ENCODE measurements at regions not wholly inside any gene's neighbourhood (a gene's known extent, or its start where the extent isn't known, plus 50 kb on each side); places are given as distances from the start of the nearest gene placed in this dataset.

DNA sequence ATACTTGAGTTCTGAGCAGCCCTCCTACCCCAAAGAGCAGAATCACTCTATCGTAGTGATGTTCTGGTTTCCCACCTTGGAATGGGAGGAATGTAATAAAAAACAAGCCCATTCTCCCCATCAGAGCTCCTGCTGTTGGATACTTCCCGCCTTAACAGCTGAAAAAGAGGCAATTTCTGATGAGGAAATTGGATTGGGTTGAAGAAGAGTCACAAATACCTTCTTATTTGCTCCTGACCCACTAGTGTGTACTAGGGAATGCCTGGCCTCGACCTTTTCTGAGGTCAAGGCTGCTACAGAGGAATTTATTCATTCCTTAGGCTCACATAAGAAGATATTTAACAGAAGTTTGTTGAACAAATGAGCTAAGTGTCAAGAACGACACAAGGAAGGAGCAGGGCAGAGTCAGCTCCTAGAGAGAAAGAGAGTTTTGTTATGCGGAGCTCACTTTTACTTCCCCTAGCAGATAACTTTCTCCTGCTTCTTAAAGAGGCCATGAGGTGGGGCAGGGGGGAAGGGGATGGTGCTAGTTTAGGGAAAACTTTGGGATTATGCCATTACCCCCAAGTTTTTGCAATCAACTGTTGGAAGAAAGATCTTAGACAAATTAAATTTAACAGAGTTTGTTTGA, 273.8 kb upstream of the CLNK start:
- ChIA-PET POLR2A (no interaction called here), CTCF (no interaction called here)

DNA sequence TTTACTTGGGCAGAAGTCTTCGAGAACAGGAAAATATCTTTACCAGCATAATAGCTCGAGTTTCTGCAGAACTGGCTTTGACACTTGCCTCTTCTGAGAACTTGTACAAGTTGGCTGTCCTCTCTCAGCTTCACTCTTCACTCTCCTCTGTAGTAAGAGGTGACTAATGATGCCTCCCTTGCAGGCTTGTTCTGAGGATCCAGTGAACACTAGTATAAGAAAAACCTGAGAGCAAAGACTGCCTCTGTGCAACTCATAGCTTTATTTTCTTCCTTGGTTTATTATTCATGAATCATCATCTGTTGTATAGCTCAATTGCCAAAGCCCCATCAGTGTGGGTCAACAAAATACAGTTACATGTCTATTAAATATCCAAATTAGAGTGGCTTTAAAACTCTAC, 266.7 kb upstream of the CLNK start:
- CTCF ChIA-PET: no interaction called here
- POLR2A ChIA-PET: no interaction called here

GRCh38 chr4:10949039-10949733, 264.6 kb upstream of the CLNK start:
- POLR2A ChIA-PET: no interaction called here
- CTCF ChIA-PET: no interaction called here

DNA sequence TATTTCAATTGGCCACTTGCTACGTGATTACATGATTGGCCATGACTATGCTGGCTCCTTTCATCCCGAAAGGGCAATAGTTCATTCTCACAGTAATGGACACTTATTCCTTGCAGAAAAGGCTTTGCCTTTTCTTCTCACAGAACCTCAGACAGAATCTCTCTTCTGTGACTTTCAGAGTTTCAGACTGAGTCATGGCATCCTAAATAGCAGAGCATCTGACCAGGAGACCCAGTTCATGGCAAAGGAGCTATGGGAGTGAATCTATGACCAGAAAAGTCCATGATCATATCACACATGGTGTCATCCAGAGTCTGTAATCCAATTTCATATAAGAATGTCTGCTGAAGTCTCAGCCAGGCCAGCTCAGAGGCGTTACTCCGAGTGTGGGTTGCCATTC, 263.3 kb upstream of the CLNK start:
- CTCF ChIA-PET: no interaction called here
- POLR2A ChIA-PET: no interaction called here

- ChIA-PET POLR2A (no interaction called here), CTCF (no interaction called here)
Measured at GRCh38 chr4:10944321-10944720, 259.8 kb upstream of the CLNK start.

GRCh38 chr4:10942156-10942555, 257.6 kb upstream of the CLNK start:
- ChIA-PET POLR2A (no interaction called here), CTCF (no interaction called here)

- POLR2A ChIA-PET: no interaction called here
- CTCF ChIA-PET: no interaction called here
Measured at GRCh38 chr4:10929818-10930217, 245.2 kb upstream of the CLNK start.

DNA sequence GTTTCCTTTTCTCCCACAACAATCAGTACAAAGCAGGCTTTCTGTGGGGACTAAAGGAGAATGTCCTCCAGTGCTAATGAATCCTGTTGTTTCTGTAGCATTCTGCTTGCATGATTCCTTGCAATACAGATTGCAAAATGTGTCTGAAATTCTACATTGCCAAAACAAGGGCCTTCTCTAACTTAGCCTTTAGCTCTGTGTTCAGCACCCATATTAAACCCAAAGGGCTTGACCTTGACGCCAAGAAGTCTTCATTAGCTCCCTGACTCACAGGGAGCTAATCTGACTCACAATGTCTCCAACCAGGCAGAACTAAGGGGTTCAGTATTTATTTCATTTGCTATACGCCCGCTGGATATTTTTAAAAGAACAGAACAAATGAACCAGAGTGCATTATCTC, 241.4 kb upstream of the CLNK start:
- CTCF ChIA-PET: no interaction called here

DNA sequence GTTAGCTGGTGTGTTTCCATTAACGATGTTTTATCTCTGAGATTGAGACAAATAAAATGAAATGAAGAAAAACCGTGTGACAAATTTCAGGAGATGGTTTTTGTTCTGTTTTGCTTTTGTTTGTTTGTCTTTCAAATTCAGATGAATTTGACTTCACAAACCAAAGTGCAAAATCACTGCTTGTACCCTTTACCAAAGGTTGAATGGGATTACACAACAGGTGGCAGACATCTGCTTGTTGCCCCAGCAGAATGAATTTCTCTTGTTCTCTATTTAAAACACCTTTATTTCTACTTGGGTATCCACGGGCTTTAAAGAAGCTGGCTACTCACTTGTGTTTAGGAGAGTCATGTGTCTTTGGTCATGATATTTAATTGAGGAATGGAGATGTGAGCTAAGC, 239.7 kb upstream of the CLNK start:
- ChIA-PET CTCF (no interaction called here), POLR2A (no interaction called here)

More for the DNA sequence above, 241.4 kb upstream of the CLNK start:
- POLR2A ChIA-PET: no interaction called here

DNA sequence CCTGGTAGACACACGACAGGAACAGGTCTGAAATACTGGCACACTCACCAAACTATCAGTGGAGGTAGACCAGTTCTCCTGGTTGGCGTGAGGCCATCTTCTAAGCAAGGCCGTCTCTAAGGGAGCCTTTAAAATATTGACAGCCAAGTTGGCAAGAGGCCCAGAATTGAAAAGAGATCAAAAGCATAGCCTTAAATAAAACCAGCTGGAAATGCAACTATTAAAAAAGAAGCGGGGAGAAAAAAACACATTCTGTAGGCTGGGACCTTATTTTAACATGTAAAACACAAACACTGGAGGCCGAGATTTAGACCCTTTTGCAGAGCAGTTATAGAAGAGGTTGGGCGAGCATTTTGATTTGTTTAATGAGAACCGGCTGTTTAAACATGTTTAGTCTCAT, 233.0 kb upstream of the CLNK start:
- POLR2A ChIA-PET: no interaction called here
- CTCF ChIA-PET: no interaction called here

- POLR2A ChIA-PET: no interaction called here
Measured at GRCh38 chr4:10898072-10898471, 213.5 kb upstream of the CLNK start.

GRCh38 chr4:10897076-10897475, 212.5 kb upstream of the CLNK start:
- POLR2A ChIA-PET: no interaction called here
- CTCF ChIA-PET: no interaction called here

More at GRCh38 chr4:10898072-10898471, 213.5 kb upstream of the CLNK start:
- CTCF ChIA-PET: no interaction called here

DNA sequence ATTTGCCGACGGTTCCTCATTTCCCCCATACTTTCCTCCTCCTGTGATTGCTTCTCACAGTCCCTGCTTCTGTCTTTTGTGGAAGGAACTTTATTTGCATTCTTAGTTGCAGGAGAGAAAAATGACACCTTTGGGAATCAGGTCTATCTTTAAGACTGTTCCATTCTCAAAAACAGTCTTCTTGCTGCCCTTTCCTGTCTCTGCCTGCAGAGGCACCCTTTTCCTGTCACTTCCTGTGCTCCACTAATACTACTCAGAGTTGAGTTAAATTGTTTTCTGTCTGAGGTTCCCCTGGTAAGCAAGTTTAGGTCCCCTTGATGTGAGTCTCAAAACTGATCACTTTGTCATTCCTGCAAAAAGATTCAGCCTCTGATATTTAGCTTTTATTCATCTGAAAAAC, 208.8 kb upstream of the CLNK start:
- CTCF ChIA-PET: no interaction called here
- POLR2A ChIA-PET: no interaction called here

DNA sequence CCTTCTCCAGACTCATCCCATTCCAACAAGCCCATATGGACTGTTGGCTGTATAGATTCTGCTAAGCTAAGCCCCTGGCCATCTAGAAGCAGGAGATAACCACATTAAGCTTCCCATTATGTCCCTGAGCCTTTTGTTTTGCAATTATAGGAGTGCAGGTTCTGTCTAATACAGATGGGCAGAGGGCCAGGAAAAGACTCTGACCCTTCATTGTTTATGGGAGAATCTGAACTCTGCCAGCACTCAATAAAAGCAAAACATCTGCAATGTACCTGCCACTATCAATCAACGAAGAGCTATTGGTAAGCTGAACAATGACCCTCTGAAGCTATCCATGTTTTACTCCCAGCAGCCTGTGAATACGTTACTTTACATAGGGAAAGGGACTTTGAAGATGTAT, 207.3 kb upstream of the CLNK start:
- CTCF ChIA-PET: no interaction called here

GRCh38 chr4:10889819-10890218, 205.3 kb upstream of the CLNK start:
- ChIA-PET POLR2A (no interaction called here), CTCF (no interaction called here)

More for the DNA sequence above, 207.3 kb upstream of the CLNK start:
- POLR2A ChIA-PET: no interaction called here

DNA sequence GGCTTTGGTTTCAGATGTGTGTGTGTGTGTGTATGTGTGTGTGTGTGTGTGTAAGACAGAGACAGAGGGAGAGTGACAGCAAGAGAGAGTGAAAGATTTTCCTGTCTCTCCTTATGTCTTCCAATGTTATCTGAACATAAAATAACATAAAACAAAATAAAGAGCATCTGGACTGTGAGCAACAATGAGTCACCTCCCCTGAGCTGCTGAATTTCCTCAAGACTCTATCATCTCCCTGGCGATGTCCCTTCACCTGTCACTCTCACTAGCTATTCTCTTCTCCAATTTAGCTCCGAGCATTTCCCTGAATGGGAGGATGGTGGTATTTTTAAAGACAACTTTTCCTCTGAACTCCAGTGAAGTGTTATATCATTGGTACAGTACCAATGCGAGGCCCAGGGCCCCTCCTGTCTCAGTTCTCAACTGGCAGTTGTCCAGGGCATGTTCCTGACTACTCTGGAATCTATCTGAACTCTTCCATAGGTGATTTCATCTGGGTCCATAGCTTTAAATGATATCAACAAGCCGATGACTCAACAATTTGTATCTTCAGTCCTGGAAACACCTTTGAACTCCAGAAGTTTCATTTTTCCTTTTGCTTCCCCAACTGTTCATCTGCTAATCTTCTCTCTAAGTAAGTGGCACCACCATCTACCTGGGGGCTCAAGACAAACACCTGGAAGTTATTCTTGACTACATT, 195.0 kb upstream of the CLNK start:
- POLR2A ChIA-PET: no interaction called here
- CTCF ChIA-PET: no interaction called here

GRCh38 chr4:10878861-10879260, 194.3 kb upstream of the CLNK start:
- ChIA-PET POLR2A (no interaction called here), CTCF (no interaction called here)

DNA sequence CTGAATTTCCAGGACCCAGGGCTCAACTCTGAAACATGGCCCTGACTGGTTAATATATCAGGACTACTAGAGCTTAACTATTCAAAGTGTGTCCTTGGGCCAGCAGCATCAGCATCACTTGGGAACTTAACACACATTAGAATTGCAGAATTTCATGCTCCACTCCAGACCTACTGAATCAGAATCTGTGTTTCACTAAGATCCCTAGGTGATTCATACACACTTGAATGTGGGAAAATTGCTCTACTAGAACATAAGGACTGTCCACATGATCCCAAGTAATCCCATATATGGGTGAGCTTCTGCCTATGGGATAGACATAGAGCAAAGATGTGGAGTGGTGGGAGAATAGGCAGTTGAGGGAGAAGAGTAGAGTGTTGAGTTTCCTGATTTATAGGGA, 192.5 kb upstream of the CLNK start:
- POLR2A ChIA-PET: no interaction called here
- CTCF ChIA-PET: no interaction called here

- ChIA-PET POLR2A (no interaction called here), CTCF (no interaction called here)
Measured at GRCh38 chr4:10875144-10875799, 190.7 kb upstream of the CLNK start.

DNA sequence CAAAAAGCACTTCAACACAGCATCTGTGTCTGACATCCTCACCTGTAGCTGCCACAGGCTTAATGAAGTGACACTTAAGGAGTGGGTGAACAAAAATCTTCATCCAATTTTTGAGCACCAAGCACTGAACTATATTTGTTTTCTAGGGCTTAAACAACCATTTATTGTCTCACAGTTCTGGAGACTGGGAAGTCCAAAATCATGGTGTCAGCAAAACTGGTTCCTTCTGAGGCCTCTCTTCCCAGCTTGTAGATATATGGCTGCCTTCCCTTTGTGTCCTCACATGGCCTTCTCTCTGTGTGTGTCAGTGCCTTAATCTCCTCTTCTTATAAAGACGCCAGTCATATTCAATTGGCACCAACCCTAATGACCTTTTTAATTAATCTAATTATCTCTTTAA, 189.2 kb upstream of the CLNK start:
- POLR2A ChIA-PET: no interaction called here
- CTCF ChIA-PET: no interaction called here

DNA sequence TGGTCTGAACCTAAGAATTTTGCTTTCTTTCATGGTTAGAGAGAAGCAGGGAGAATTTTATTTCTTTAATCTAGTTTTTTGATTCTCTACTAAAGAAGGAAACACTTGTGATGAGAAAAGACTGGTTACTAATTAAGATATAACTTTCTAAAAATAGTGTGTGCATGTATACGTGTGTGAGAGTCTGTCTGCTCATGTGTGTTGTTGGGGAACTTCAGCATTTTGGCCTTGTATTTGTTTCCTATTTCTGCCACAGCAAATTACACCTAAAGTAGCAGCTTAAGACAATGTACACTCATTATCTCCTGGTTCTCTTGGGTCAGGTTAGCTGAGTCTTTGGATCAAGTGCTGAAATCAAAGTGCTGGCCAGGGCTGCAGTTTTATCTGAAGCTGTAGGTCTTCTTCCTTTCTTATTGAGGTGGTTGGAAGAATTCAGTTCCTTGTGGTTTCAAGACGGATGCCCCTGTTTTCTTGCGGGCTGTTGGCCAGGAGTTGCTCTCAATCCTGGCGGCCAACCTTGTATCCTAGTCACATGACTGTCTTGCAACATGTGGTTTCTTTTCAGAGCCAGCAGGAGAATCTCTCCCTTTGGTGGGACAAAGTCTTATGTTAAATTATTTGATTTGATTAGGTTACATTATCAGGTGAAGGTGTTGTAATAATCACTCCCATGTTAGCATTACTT, 188.4 kb upstream of the CLNK start:
- CTCF ChIA-PET: no interaction called here
- POLR2A ChIA-PET: no interaction called here
